Suppressor macrophage treated with lipopolysaccharide for 4 hours (primary cell): ENCODE measurements at regions not wholly inside any gene's neighbourhood (a gene's known extent, or its start where the extent isn't known, plus 50 kb on each side); places are given as distances from the start of the nearest gene placed in this dataset.
"Not testable (repeated sequence)": the region's sequence is repeated elsewhere in the genome, so short reads cannot be mapped to it uniquely, and the experiment has no call there.

Experiments
- DNase-seq: peaks from one replicate; pipeline ENCODE4 v3.0.0-alpha.2; 2020

- no peak for DNase-seq
These were observed 92.2 kb upstream of the TOP3B start for GRCh38 chr22:22074634-22075381.

DNA sequence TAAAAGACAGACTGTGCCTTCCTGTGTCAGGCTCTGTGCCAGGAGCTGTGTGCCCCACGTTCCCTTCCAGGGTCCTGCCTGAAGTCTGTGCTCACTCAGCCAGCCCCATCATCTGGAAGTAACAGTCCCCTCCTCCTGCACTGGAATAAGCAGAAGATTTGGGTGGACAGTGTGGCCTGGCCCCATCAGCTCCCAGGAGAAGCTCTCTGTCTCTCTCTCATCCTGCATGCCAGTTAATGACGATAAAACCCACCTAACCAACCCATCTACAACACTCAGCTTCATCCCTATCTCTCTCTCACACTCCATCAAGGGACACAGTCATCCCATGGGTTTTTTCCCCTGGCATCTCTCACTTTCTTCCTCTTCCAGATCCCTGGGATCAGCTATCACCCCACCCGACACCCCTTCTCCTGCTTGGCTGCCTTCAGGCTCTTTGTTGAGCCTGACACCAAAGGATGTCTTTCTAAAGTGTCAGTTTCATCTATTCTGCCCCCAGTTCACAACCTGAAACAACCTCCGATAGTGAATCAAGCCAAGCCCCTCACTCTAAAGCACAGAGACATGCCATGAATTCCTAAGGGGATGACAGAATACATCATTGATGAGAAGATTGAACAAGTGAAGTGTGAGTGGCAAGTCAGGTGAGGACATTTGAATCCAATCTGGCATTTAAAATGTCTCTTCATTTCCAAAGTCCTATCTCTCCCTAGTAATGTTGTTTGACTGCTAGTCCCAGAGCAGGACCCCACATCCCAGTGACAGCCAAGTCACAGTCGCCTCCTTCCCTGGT, 91.4 kb upstream of the TOP3B start:
- no peak for DNase-seq

DNA sequence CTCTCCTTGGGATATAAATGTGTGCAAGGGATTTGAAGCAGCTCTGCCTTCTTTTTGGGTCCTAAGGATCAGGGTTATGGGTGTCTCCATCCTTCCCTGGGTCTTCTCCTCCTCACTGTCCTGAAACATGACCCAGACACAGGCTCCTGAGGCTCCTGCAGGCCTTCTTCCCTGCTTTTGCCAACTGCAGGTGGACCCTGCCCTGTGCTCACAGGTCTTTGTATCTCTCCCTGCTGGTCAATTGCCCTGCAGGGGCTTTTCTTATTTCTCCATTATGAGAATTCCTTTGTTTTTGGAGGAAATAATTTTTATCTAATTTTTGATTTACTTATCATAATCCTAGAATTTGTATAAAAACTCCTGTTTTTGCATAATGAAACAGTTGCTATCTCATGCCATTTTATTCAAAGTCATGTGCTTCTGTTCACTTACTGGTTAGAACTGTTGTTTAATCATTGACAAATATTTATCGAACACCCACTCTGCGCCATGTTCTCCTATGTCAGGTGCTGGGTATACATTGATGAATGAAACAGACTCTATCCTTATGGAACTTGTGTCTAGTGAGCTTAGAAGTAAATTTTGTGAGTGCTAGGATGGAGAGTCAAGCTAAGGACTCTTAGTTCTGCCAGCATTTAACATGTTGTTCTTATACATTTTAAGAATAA, 89.7 kb upstream of the TOP3B start:
- DNase-seq, result no peak

DNA sequence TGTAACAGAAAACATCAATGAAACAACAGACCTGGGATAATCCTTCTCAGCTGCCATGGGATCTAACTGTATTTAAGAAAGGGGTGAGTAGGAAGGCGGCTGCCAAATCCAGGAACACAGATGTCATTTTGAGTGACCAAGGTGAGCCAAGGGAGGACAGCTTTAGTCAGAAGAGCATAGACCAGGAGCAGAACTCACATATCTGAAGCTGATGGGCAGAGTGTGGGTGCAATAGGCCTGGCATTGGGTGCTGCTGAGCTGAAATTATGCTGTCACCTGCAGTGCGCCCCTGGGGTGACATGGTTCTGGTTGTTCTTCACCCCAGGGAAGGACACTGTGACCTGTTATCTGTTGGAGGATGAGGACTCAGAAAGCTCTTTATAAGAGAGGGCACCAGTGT, 88.9 kb upstream of the TOP3B start:
- DNase-seq, result no peak

GRCh38 chr22:22070371-22070824, 87.8 kb upstream of the TOP3B start:
- no peak for DNase-seq

GRCh38 chr22:22069450-22070370, 87.1 kb upstream of the TOP3B start:
- DNase-seq, result no peak

DNA sequence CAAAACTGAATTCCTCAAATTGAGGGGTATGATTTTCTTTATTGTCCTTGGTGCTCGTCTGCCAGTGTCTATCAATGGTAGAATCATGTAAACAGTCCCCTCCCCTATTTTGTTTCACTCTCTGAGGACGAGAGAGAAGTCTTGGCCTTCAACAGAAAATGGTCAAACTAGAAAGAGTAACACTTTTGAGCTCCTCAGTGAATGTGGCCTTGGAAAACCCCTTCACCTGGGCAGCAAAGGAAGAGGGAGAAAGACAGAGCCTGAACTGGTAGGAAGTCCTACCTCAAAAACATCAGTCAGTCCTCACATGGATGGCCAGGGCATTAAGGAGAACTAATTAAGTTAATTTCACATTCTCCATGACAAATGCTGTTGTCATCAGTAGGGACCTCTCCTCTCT, 86.1 kb upstream of the TOP3B start:
- DNase-seq, result no peak

DNA sequence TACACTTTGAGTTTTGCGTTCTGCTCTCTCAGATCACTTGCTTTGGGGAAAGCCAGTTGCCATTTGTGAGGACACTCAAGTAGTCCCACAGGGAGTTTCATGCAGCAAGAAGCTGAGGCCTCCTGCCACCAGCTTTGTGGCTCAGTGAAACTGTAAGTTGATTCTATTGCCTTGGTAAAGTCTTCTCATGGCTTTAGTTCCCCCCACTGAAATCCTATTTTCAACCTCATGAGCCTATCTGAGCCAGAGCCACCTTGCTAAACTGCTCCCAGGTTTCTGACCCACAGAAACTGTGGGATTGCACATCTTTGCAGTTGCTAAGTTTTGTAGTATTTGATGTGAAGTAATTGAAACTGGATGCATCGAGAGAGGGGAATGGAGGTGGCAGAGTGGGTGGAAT, 85.4 kb upstream of the TOP3B start:
- no peak for DNase-seq

DNA sequence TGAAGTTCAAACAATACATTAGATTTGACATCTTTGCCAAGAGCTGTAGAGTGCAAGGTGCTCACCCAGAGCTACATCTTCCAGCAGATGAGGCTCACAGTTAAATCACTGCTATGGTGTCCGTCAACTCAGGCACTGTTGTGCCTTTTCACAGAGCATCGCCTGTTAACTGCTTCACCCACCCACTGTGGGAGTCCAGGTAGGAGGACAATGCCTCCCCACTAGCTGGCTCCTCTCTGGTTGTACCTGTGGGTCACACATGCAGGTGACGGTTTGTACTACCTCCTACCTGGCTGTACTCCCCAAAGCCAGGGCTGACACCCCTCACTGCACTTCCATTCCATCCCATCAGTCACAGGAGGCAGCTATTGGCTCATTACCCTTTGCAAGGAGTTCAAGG, 84.6 kb upstream of the TOP3B start:
- DNase-seq, result no peak

DNA sequence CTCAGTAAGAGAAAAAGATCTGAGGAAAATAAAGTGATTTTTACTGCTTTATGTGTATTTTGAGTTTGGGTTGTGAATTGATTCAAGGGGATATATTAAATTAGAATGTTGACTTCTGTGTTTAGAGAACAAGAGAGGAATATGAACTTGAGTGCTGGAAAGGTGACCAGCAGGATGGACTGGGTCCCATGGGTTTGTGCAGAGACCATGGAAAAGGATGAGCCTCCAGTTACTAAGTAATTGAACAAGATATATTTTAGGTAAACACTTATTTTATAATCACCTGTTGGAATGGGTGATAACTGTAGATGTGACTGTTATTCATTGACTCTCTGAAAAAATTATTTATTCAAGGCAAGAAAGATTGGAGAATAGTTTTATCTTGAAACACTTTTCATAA, 82.0 kb upstream of the TOP3B start:
- no peak for DNase-seq

DNA sequence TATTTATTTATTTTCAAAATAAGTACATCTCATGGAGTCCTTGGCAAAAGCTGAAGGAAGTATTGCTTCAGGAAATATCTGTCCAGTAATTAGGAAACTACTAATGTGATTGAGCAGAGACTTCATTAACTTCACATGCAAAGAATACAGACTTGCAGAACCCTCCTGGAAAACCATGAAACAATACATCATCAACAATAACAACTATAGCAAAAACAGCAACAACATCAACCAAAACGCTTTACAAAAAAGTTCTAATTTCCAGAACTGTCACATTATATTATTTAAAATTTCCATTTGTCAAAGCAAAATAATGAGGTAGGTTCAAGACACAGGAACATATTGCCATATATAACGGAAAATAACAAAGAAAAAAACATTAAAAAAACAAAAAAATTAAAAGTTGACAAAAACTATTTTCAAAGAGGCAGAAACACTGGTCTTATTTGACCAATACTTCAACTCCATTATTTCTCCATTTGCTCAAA, 79.8 kb upstream of the TOP3B start:
- DNase-seq, result no peak

DNA sequence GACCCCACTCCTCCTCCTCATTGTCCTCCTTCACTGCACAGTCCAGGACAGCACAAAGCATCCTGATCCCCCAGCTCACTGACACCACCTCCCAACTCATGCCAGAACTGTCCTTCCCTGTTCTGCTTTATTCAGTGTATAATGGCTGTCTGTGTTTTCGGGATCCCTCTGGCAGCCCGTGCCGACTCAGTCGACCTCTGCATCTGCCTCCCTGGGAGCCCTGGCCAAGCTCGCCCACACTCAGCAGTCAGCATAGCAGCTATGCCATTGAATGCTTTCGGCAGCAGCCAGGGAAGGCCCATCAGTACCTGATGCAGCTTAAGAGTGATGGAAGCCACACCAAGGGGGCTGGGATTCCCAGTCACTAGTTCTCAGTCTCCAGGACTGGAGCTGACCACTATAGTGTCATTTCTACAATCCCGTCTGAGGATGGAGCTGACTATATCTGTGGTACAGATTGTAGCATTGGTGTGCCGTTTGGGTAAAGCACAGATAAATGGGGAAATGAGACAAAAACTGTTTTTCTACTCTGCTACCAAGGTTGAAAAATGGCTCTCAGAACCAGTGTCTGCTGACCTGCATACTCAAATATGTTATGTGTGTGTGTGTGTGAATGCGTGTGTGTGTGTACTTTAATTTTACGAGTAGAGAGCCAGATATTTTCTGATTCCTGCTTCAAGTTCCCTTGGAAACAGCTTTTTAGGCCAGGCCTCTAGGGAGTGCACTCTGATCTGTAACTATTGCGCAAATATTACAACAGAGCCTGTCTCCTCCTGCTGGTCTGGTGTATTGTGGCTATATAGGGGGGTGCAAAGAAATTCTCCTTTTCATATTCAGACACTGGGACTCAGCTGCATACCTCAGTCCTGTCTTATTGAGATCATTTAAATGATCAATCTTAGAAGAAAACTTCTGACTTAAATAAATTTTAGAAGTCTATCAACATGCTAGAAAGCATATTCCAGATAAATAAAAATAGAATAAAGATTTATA, 78.8 kb upstream of the TOP3B start:
- DNase-seq, result peak; percentile 53

DNA sequence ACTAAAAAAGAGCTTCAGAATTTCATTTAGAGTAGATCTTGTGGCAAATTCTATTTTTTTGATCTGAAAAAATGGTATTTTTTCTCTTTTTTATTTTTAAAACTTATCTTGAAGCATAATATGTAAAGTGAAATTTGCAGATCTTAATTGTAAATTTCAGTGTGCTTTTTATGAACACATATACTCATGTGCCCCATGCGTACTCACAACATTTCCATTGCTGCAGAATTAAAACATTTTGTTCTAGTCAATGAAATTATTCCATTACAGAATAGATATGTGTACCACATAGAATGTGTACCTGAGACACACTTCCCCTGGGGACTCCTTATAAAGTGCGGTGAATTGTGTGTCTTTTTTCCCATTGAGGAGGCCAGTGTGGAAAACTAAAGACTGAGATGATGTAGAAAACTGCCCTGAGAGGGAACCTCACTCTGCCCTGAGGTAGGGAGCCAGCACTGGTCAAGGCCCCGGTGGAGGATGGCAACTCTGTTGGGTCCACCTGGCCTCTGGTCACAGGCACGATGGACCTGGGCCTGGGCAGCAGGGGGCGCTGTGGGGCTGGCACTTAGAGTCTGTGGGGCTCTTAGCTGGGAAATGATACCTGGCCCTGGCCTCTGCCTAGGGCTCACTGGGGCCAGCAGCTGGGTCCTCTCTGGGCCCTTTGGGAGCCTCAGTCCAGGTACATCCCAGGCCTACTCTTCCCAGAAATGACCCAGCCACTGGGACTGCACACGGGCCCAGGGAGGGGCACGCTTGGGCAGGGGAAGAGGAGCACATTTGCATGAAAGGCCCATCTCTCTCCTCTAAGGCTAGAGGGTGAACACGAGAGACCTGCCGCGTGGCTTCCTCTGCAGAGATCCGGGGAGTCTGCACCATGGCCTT, 77.9 kb upstream of the TOP3B start:
- peak; percentile 83 for DNase-seq

DNA sequence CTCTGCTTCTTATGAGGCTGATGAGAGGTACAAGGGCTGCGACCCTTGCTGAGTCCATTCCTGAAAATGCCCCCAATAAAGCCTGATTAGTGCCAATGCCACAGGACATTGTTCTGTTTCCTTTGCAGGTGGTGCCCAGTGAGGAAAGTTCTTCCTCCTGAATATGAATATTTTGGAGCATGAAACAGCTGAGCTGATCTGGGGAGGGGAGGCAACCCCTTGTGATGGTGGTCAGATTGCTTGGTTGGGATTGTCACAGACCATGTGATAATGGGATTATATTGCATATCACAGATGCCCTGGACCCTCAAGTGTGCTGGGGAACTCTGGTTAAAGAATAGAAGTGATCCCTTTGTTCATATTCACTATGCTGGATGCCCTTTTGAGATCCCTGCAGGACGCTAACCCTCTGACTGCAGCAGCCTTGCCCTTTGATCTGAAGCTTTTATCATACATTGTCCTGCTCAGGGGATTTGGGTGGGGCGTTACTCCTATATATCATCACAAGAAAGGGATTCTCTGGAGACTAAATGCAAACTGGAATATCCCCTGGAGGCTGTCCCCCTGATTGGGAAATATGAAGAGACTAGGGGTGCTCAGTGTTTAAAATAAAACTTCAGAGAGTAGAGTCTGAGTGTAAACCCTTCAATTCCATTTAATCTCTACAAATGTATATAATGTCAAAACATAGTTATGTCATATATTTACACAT, 76.9 kb upstream of the TOP3B start:
- DNase-seq, result no peak

GRCh38 chr22:22058633-22059290, 76.2 kb upstream of the TOP3B start:
- DNase-seq, result peak; percentile 18

- DNase-seq, result no peak
These were observed 75.2 kb upstream of the TOP3B start for GRCh38 chr22:22057617-22058378.

GRCh38 chr22:22056809-22057594, 74.4 kb upstream of the TOP3B start:
- not testable (repeated sequence) for DNase-seq
